Retinal pigment epithelial cell (primary cell): ENCODE measurements at regions not wholly inside any gene's neighbourhood (a gene's known extent, or its start where the extent isn't known, plus 50 kb on each side); places are given as distances from the start of the nearest gene placed in this dataset.

Experiments
- DNase-seq: peaks from one replicate; pipeline ENCODE4 v3.0.0-alpha.2; 2010; ENCODE audit warnings: low read depth
- H3K4me3 ChIP-seq: 2 replicates; pipeline ENCODE4 v1.5.1; 2011; ENCODE audit warnings: mild to moderate bottlenecking, low read length, control low read depth, moderate library complexity
- CTCF ChIP-seq: conservative IDR thresholded peaks from 2 replicates; pipeline ENCODE4 v1.5.1; 2011; ENCODE audit warnings: low read depth, low read length, control low read depth, inconsistent platforms

- no peak overlapping the region for H3K4me3 ChIP-seq
- TF ChIP-seq CTCF = no peak
- no peak for DNase-seq
These were observed 190.1 kb upstream of the ZNF608 start for GRCh38 chr5:124936626-124936933.

- DNase-seq = no peak
- no peak for TF ChIP-seq CTCF
- no peak overlapping the region for H3K4me3 ChIP-seq
These were observed 194.9 kb upstream of the ZNF608 start for GRCh38 chr5:124941051-124942049.

GRCh38 chr5:124948062-124948753 lies 201.8 kb upstream of the ZNF608 start:
- H3K4me3 ChIP-seq = no peak overlapping the region
- TF ChIP-seq CTCF = no peak
- peak; percentile 58 for DNase-seq

GRCh38 chr5:124948754-124949275 lies 202.4 kb upstream of the ZNF608 start:
- no peak for DNase-seq

GRCh38 chr5:124949862-124950261 lies 203.4 kb upstream of the ZNF608 start:
- H3K4me3 ChIP-seq = no peak overlapping the region
- DNase-seq = no peak
- TF ChIP-seq CTCF = no peak

More at GRCh38 chr5:124948754-124949275, 202.4 kb upstream of the ZNF608 start:
- TF ChIP-seq CTCF = no peak
- no peak overlapping the region for H3K4me3 ChIP-seq

- no peak for DNase-seq
- H3K4me3 ChIP-seq = no peak overlapping the region
- no peak for TF ChIP-seq CTCF
These were observed 204.7 kb upstream of the ZNF608 start for GRCh38 chr5:124951105-124951504.
